ENCODE measurements at regions not wholly inside any gene's neighbourhood (a gene's known extent, or its start where the extent isn't known, plus 50 kb on each side); places are given as distances from the start of the nearest gene placed in this dataset.

- no peak for TF ChIP-seq EGR1 (IDR thresholded peaks at IDR 0.05)
Measured at GRCh38 chr20:54733687-54734086, 258.3 kb downstream of the DOK5 start.

DNA sequence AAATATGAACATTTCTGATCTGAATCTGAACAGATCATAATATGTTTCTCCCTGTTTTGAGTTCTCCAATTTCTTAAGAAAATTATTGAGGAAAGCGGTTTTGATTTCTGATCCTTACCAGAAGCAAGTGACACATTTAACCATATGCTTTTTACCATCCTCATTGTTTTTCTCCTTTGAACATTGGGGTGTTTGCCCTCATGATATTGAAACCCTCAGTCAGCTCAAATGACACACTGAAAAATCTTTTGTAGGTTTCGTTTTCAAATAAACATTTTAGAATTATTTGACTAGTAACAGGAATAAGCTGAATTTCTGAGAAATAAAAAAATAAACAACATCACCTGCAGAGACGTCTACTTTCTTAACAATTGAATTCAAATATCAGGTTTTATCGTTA, 252.1 kb downstream of the DOK5 start:
- TF ChIP-seq TCF12 (IDR thresholded peaks at IDR 0.05; ENCODE audit: low read depth) (no peak), ZBTB7A (IDR thresholded peaks at IDR 0.05; ENCODE audit: low read depth) (no peak), YY1 (IDR thresholded peaks at IDR 0.05; ENCODE audit: low read depth) (no peak), USF1 (IDR thresholded peaks at IDR 0.05) (no peak), RAD21 (IDR thresholded peaks at IDR 0.05; ENCODE audit: low read depth) (no peak), TEAD4 (IDR thresholded peaks at IDR 0.05) (no peak), EP300 (IDR thresholded peaks at IDR 0.05; ENCODE audit: borderline replicate concordance) (no peak), CEBPB (IDR thresholded peaks at IDR 0.05) (no peak), REST (IDR thresholded peaks at IDR 0.05; ENCODE audit: low read depth) (no peak), EGR1 (IDR thresholded peaks at IDR 0.05) (no peak), NFIC (IDR thresholded peaks at IDR 0.05) (no peak), TAF1 (IDR thresholded peaks at IDR 0.05; ENCODE audit: low read depth) (no peak)

DNA sequence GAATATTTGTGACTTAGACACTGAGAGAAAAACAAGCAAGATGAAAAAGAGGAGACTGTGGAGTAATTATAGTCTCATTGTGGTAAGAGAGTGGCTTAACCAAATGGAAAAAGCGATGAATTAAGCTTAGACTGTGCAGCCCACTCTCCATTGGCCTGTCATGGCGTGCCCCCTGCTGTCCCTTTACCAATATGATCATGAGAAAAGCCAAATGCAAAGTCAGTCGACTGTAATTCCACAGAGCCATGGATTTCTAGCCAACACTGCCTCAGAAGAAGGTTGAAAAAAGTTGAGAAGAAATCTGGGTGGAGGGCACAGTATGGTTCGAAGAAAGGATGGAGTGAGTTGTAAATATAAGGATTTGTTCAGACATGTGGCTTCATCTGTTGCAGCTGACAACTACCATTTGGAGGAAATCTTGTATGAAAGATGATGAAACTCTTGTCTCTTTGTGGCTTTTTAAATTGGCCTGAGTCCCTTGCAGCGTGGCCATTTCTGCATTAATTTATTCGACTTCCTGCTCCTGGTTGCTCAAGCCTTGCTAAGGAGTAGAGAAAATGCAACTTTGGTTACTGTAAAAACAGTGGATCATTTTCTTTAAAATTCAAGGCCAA, 251.4 kb downstream of the DOK5 start:
- TF ChIP-seq RAD21 (IDR thresholded peaks at IDR 0.05; ENCODE audit: low read depth) (no peak), USF1 (IDR thresholded peaks at IDR 0.05) (no peak), YY1 (IDR thresholded peaks at IDR 0.05; ENCODE audit: low read depth) (no peak), CREB1 (IDR thresholded peaks at IDR 0.05; ENCODE audit: low read depth) (no peak), REST (IDR thresholded peaks at IDR 0.05; ENCODE audit: low read depth) (no peak), FOXM1 (IDR thresholded peaks at IDR 0.05; ENCODE audit: borderline replicate concordance, low read depth) (no peak)
- TF ChIP-seq, protein P1, sequence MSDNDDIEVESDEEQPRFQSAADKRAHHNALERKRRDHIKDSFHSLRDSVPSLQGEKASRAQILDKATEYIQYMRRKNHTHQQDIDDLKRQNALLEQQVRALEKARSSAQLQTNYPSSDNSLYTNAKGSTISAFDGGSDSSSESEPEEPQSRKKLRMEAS (IDR thresholded peaks at IDR 0.05): no peak

GRCh38 chr20:54723723-54724122, 248.3 kb downstream of the DOK5 start:
- TF ChIP-seq TCF12 (IDR thresholded peaks at IDR 0.05; ENCODE audit: low read depth) (no peak), CEBPB (IDR thresholded peaks at IDR 0.05) (no peak), ZBTB7A (IDR thresholded peaks at IDR 0.05; ENCODE audit: low read depth) (no peak), REST (IDR thresholded peaks at IDR 0.05; ENCODE audit: low read depth) (no peak), EP300 (IDR thresholded peaks at IDR 0.05; ENCODE audit: borderline replicate concordance) (no peak), FOXM1 (IDR thresholded peaks at IDR 0.05; ENCODE audit: borderline replicate concordance, low read depth) (no peak), CREB1 (IDR thresholded peaks at IDR 0.05; ENCODE audit: low read depth) (no peak), USF1 (IDR thresholded peaks at IDR 0.05) (no peak)
- TF ChIP-seq, protein P1 (IDR thresholded peaks at IDR 0.05): no peak

DNA sequence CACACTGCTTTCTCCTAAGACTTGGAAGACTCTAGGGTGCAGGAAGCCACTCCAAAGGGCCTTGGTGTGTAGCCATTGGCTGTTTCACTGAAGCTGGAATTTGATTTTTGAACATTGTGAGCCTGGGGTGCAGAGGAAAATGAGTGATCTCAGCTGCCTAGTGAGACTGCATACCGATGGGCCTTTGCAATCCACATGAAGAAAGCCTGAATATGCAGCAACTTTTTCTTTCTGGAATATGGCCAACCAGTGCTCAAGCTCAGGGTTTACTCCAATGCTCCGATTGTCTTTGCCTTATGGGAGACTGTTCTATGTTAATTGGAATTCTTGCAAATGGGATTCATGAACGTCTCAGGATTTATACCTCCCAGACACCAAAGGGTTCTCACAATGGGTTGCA, 242.6 kb downstream of the DOK5 start:
- TF ChIP-seq TEAD4 (IDR thresholded peaks at IDR 0.05) (no peak), YY1 (IDR thresholded peaks at IDR 0.05; ENCODE audit: low read depth) (no peak), EGR1 (IDR thresholded peaks at IDR 0.05) (no peak), FOXM1 (IDR thresholded peaks at IDR 0.05; ENCODE audit: borderline replicate concordance, low read depth) (no peak), USF1 (IDR thresholded peaks at IDR 0.05) (no peak), EP300 (IDR thresholded peaks at IDR 0.05; ENCODE audit: borderline replicate concordance) (no peak)
- TF ChIP-seq, protein P1 (IDR thresholded peaks at IDR 0.05): no peak
